Parathyroid adenoma (tissue), 2 donors: ENCODE measurements at regions not wholly inside any gene's neighbourhood (a gene's known extent, or its start where the extent isn't known, plus 50 kb on each side); places are given as distances from the start of the nearest gene placed in this dataset.

Experiments
- H2AFZ ChIP-seq: fragments of 300-600 bp; sonication (generic); one replicate; pipeline ENCODE4 v1.7.0; 2017; ENCODE audit warnings: antibody characterized with exemption, mild to moderate bottlenecking
- H3K27ac ChIP-seq: fragments of 300-600 bp; sonication (generic); one replicate; pipeline ENCODE4 v1.7.0; 2017
- H3K27me3 ChIP-seq: fragments of 300-600 bp; sonication (generic); one replicate; pipeline ENCODE4 v1.7.0; 2017; ENCODE audit warnings: low read length; ENCODE audit not compliant: control insufficient read depth, insufficient read depth
- H3K36me3 ChIP-seq: fragments of 300-600 bp; sonication (generic); one replicate; pipeline ENCODE4 v1.7.0; 2017; ENCODE audit warnings: low read length; ENCODE audit not compliant: control insufficient read depth, insufficient read depth
- H3K4me1 ChIP-seq: fragments of 300-600 bp; sonication (generic); one replicate; pipeline ENCODE4 v1.7.0; 2017; ENCODE audit warnings: control low read depth
- H3K4me2 ChIP-seq: fragments of 300-600 bp; sonication (generic); one replicate; pipeline ENCODE4 v1.7.0; 2017; ENCODE audit warnings: low read length
- H3K4me3 ChIP-seq: fragments of 300-600 bp; sonication (generic); one replicate; pipeline ENCODE4 v1.7.0; 2017; ENCODE audit warnings: low read depth, low read length
- H3K79me2 ChIP-seq: fragments of 300-600 bp; sonication (generic); one replicate; pipeline ENCODE4 v1.7.0; 2017; ENCODE audit warnings: control low read depth
- H3K9ac ChIP-seq: fragments of 300-600 bp; sonication (generic); one replicate; pipeline ENCODE4 v1.7.0; 2017; ENCODE audit warnings: mild to moderate bottlenecking
- H3K9me3 ChIP-seq: fragments of 300-600 bp; sonication (generic); one replicate; pipeline ENCODE4 v1.7.0; 2017; ENCODE audit warnings: low read length; ENCODE audit not compliant: control insufficient read depth
- CTCF ChIP-seq: fragments of 300-600 bp; sonication (generic); IDR thresholded peaks from one replicate; pipeline ENCODE4 v1.7.0; 2017; ENCODE audit warnings: antibody characterized with exemption, mild to moderate bottlenecking
- donor health status: primary hyperparathyroidism.

- Histone ChIP-seq H3K27ac (no peak overlapping the region), H3K4me1 (no peaks in the 10 kb centered on the region), H3K4me3 (no peak overlapping the region), H3K36me3 (no peaks in the 10 kb centered on the region), H2AFZ (peak overlapping the region; percentile 24), H3K27me3 (no peaks in the 10 kb centered on the region), H3K9ac (no peak overlapping the region), H3K9me3 (no peaks in the 10 kb centered on the region), H3K79me2 (no peaks in the 10 kb centered on the region), H3K4me2 (no peak overlapping the region)
- no peak for TF ChIP-seq CTCF
Measured at GRCh38 chr5:34521628-34522290, 134.4 kb upstream of the RAI14 start.

GRCh38 chr5:34522599-34523386 lies 133.3 kb upstream of the RAI14 start:
- TF ChIP-seq CTCF, result peak; percentile 76
- H3K79me2 ChIP-seq, result no peaks in the 10 kb centered on the region
- no peak overlapping the region for H3K9ac ChIP-seq
- H3K27me3 ChIP-seq, result no peaks in the 10 kb centered on the region
- H3K9me3 ChIP-seq, result no peaks in the 10 kb centered on the region
- no peak overlapping the region for H3K4me2 ChIP-seq
- H3K36me3 ChIP-seq, result no peaks in the 10 kb centered on the region
- no peaks in the 10 kb centered on the region for H3K4me1 ChIP-seq
- no peak overlapping the region for H3K27ac ChIP-seq
- H2AFZ ChIP-seq, result no peak overlapping the region
- H3K4me3 ChIP-seq, result no peak overlapping the region

DNA sequence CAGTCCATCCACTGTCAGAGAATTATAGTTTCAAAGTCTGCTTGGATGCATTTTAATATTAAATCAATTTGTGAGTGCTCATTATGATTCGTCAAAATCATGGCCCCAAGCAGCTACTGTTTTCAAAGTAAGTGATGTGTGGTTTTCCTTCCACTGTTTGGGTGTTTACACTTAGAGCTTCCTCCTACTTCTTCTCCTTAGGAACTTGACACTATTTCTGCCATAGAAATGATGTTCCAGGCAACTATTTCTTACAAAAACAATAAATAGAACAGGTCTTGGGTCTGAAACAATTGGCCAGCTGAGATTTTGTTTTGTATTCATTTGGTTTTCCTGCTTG lies 132.8 kb upstream of the RAI14 start:
- Histone ChIP-seq H3K27ac (no peak overlapping the region), H3K4me1 (no peaks in the 10 kb centered on the region), H3K4me3 (no peak overlapping the region), H3K9me3 (no peaks in the 10 kb centered on the region), H3K36me3 (no peaks in the 10 kb centered on the region), H3K9ac (no peak overlapping the region), H3K27me3 (no peaks in the 10 kb centered on the region), H3K79me2 (no peaks in the 10 kb centered on the region), H3K4me2 (no peak overlapping the region), H2AFZ (no peak overlapping the region)
- TF ChIP-seq CTCF, result no peak

GRCh38 chr5:34524123-34524522 lies 132.0 kb upstream of the RAI14 start:
- Histone ChIP-seq H3K79me2 (no peaks in the 10 kb centered on the region), H2AFZ (no peak overlapping the region), H3K27ac (no peak overlapping the region), H3K36me3 (no peaks in the 10 kb centered on the region), H3K9me3 (no peaks in the 10 kb centered on the region), H3K4me1 (no peaks in the 10 kb centered on the region), H3K27me3 (no peaks in the 10 kb centered on the region), H3K4me3 (no peak overlapping the region), H3K9ac (no peak overlapping the region), H3K4me2 (no peak overlapping the region)
- TF ChIP-seq CTCF, result no peak

GRCh38 chr5:34525761-34526160 lies 130.4 kb upstream of the RAI14 start:
- H3K79me2 ChIP-seq, result no peaks in the 10 kb centered on the region
- H3K27me3 ChIP-seq, result no peaks in the 10 kb centered on the region
- H3K4me2 ChIP-seq, result no peak overlapping the region
- no peak overlapping the region for H3K4me3 ChIP-seq
- H3K4me1 ChIP-seq, result no peaks in the 10 kb centered on the region
- no peak for TF ChIP-seq CTCF
- H3K9me3 ChIP-seq, result no peaks in the 10 kb centered on the region
- H3K9ac ChIP-seq, result no peak overlapping the region
- H3K27ac ChIP-seq, result no peak overlapping the region
- no peaks in the 10 kb centered on the region for H3K36me3 ChIP-seq
- H2AFZ ChIP-seq, result no peak overlapping the region
